GM19324 (cell line): ENCODE measurements at regions not wholly inside any gene's neighbourhood (a gene's known extent, or its start where the extent isn't known, plus 50 kb on each side); places are given as distances from the start of the nearest gene placed in this dataset.

Experiments
- ATAC-seq: cut with Tn5 transposase; IDR thresholded peaks from one replicate; pipeline ENCODE4 v1.9.1; 2021; ENCODE audit warnings: mild to moderate bottlenecking, moderate library complexity; ENCODE audit not compliant: unreplicated experiment, low FRiP score

- peak; percentile 65 for ATAC-seq
Measured at GRCh38 chr9:73219985-73220626, 68.4 kb downstream of the ANXA1 start.

- no peak for ATAC-seq
Measured at GRCh38 chr9:73223594-73223993, 71.9 kb downstream of the ANXA1 start.

- ATAC-seq = no peak
Measured at GRCh38 chr9:73229543-73229942, 77.9 kb downstream of the ANXA1 start.

GRCh38 chr9:73230251-73230650, 78.6 kb downstream of the ANXA1 start:
- ATAC-seq = no peak

- ATAC-seq = no peak
Measured at GRCh38 chr9:73231203-73231602, 79.5 kb downstream of the ANXA1 start.

GRCh38 chr9:73233359-73234007, 81.8 kb downstream of the ANXA1 start:
- ATAC-seq = no peak

GRCh38 chr9:73234008-73234360, 82.3 kb downstream of the ANXA1 start:
- no peak for ATAC-seq

- no peak for ATAC-seq
Measured at GRCh38 chr9:73237140-73237539, 85.5 kb downstream of the ANXA1 start.

GRCh38 chr9:73239570-73240265, 88.1 kb downstream of the ANXA1 start:
- ATAC-seq = no peak

GRCh38 chr9:73243078-73243477, 91.4 kb downstream of the ANXA1 start:
- ATAC-seq = no peak

- ATAC-seq = no peak
Measured at GRCh38 chr9:73259086-73259696, 107.5 kb downstream of the ANXA1 start.

- ATAC-seq = no peak
Measured at GRCh38 chr9:73260506-73260905, 108.8 kb downstream of the ANXA1 start.

GRCh38 chr9:73264631-73265030, 113.0 kb downstream of the ANXA1 start:
- ATAC-seq = no peak

GRCh38 chr9:73265876-73266275, 114.2 kb downstream of the ANXA1 start:
- no peak for ATAC-seq

- ATAC-seq = no peak
Measured at GRCh38 chr9:73269430-73270101, 117.9 kb downstream of the ANXA1 start.

- ATAC-seq = no peak
Measured at GRCh38 chr9:73270967-73271721, 119.5 kb downstream of the ANXA1 start.

GRCh38 chr9:73280113-73280512, 128.4 kb downstream of the ANXA1 start:
- ATAC-seq = no peak

GRCh38 chr9:73284377-73284776, 132.7 kb downstream of the ANXA1 start:
- ATAC-seq = no peak

- ATAC-seq = no peak
Measured at GRCh38 chr9:73294336-73294735, 142.7 kb downstream of the ANXA1 start.

GRCh38 chr9:73325983-73326382, 174.3 kb downstream of the ANXA1 start:
- no peak for ATAC-seq
